ENCODE measurements at regions not wholly inside any gene's neighbourhood (a gene's known extent, or its start where the extent isn't known, plus 50 kb on each side); places are given as distances from the start of the nearest gene placed in this dataset.

- Histone ChIP-seq H3K36me3 (replicated peaks in 1 of 2; ENCODE audit: insufficient read depth in 1 of 2, low read depth in 2 of 2) (no peaks in the 10 kb centered on the region), H3K27ac (no peak overlapping the region), H3K4me1 (no peaks in the 10 kb centered on the region), H3K9me3 (no peaks in the 10 kb centered on the region), H3K4me3 (no peak overlapping the region), H3K27me3 (no peaks in the 10 kb centered on the region)
- DNase-seq = no peak
- intact Hi-C loops (cut with DNase I) = no loop called here
- TF ChIP-seq POLR2A (IDR thresholded peaks at IDR 0.05) (no peak), CTCF (IDR thresholded peaks at IDR 0.05) (no peak)
- 88 to 89% methylated on average over 2 of the region's 2 CpGs for WGBS, 2 donors
- no peak for ATAC-seq
These were observed 1108.4 kb upstream of the PCDH20 start for GRCh38 chr13:62524061-62524460.

GRCh38 chr13:62512194-62513141 is 1096.8 kb upstream of the PCDH20 start:
- H3K36me3 ChIP-seq (replicated peaks in 1 of 2; ENCODE audit: insufficient read depth in 1 of 2, low read depth in 2 of 2) = no peaks in the 10 kb centered on the region
- no peaks in the 10 kb centered on the region for H3K9me3 ChIP-seq
- intact Hi-C loops (cut with DNase I) = no loop called here
- H3K4me1 ChIP-seq = peaks cover 4% of the 10 kb centered on the region
- TF ChIP-seq CTCF (IDR thresholded peaks at IDR 0.05) (peak; percentile 58 to 81 (median 75)), POLR2A (IDR thresholded peaks at IDR 0.05) (no peak)
- 30% methylated on average over 5 to 7 of the region's 7 CpGs for WGBS, 2 donors
- ATAC-seq (peak; percentile 97), DNase-seq (peak; percentile 50 to 63 (median 58))
- no peak overlapping the region for H3K4me3 ChIP-seq
- no peak overlapping the region for H3K27ac ChIP-seq
- H3K27me3 ChIP-seq = no peaks in the 10 kb centered on the region

- H3K36me3 ChIP-seq (replicated peaks in 1 of 2; ENCODE audit: insufficient read depth in 1 of 2, low read depth in 2 of 2) = no peaks in the 10 kb centered on the region
- H3K4me3 ChIP-seq = no peak overlapping the region
- intact Hi-C loops (cut with DNase I) = no loop called here
- whole genome bisulfite sequencing, 2 donors = 57 to 60% methylated on average over 2 of the region's 2 CpGs
- no peaks in the 10 kb centered on the region for H3K27me3 ChIP-seq
- H3K27ac ChIP-seq = no peak overlapping the region
- no peaks in the 10 kb centered on the region for H3K4me1 ChIP-seq
- ATAC-seq = no peak
- H3K9me3 ChIP-seq = no peaks in the 10 kb centered on the region
- no peak for TF ChIP-seq POLR2A (IDR thresholded peaks at IDR 0.05)
- TF ChIP-seq CTCF (IDR thresholded peaks at IDR 0.05) = no peak
- no peak for DNase-seq
These were observed 1095.4 kb upstream of the PCDH20 start for GRCh38 chr13:62510906-62511655.

GRCh38 chr13:62502588-62502987 is 1086.9 kb upstream of the PCDH20 start:
- WGBS, 2 donors = 74 to 79% methylated on average over 4 of the region's 4 CpGs
- Histone ChIP-seq H3K36me3 (replicated peaks in 1 of 2; ENCODE audit: insufficient read depth in 1 of 2, low read depth in 2 of 2) (no peaks in the 10 kb centered on the region), H3K4me1 (no peaks in the 10 kb centered on the region), H3K27me3 (no peaks in the 10 kb centered on the region), H3K9me3 (no peaks in the 10 kb centered on the region), H3K4me3 (no peak overlapping the region), H3K27ac (no peak overlapping the region)
- intact Hi-C loops (cut with DNase I) = no loop called here
- ATAC-seq = no peak
- TF ChIP-seq CTCF (IDR thresholded peaks at IDR 0.05) (no peak), POLR2A (IDR thresholded peaks at IDR 0.05) (no peak)
- no peak for DNase-seq
